Keratinocyte (primary cell): ENCODE measurements at regions not wholly inside any gene's neighbourhood (a gene's known extent, or its start where the extent isn't known, plus 50 kb on each side); places are given as distances from the start of the nearest gene placed in this dataset.

Experiments
- DNase-seq: peaks from one replicate; pipeline ENCODE4 v3.0.0-alpha.2; 2011; ENCODE audit warnings: low read depth, missing footprints, low spot score
- FAIRE-seq: peaks from 2 replicates; lab custom pipeline; 2011; peaks lifted over from hg19 to GRCh38; lab: Jason Lieb, UNC
- H2AFZ ChIP-seq: 2 replicates; pipeline ENCODE4 v1.6.0; 2012; ENCODE audit warnings: low read length, control low read depth, inconsistent platforms; ENCODE audit not compliant: control insufficient read depth
- H3K27ac ChIP-seq: 2 replicates; pipeline ENCODE4 v1.5.1; 2011; ENCODE audit warnings: low read length; ENCODE audit not compliant: control insufficient read depth, insufficient read depth
- H3K27me3 ChIP-seq: 3 replicates; pipeline ENCODE4 v1.6.0; 2011; ENCODE audit warnings: low read length; ENCODE audit not compliant: control insufficient read depth, insufficient read depth; ENCODE audit errors: extremely low read depth
- H3K36me3 ChIP-seq, 2 experiments: 2 replicates in 1 of 2; 3 replicates in 1 of 2; pipeline ENCODE4 v1.5.1; 2011; ENCODE audit warnings: low read length in 2 of 2, mild to moderate bottlenecking in 1 of 2; ENCODE audit not compliant: control insufficient read depth in 2 of 2, insufficient read depth in 2 of 2; ENCODE audit errors: extremely low read depth in 1 of 2
- H3K4me1 ChIP-seq: 3 replicates; pipeline ENCODE4 v1.5.1; 2011; ENCODE audit warnings: low read length; ENCODE audit not compliant: control insufficient read depth, insufficient read depth; ENCODE audit errors: extremely low read depth
- H3K4me2 ChIP-seq: 3 replicates; pipeline ENCODE4 v1.6.0; 2011; ENCODE audit warnings: low read depth, low read length; ENCODE audit not compliant: control insufficient read depth, insufficient read depth; ENCODE audit errors: extremely low read depth
- H3K4me3 ChIP-seq, 3 experiments: fragments of 200-600 bp in 1 of 3; sonication (generic) in 1 of 3; 2 replicates in 2 of 3; 3 replicates in 1 of 3; pipeline ENCODE4 v1.5.1; 2011 to 2016; ENCODE audit warnings: low read length in 3 of 3, mild to moderate bottlenecking in 3 of 3, control low read depth in 2 of 3, inconsistent platforms in 1 of 3, low read depth in 1 of 3, mixed read lengths in 1 of 3, mixed run types in 1 of 3, moderate library complexity in 1 of 3; ENCODE audit not compliant: control insufficient read depth in 2 of 3, insufficient read depth in 2 of 3; ENCODE audit errors: extremely low read depth in 1 of 3
- H3K79me2 ChIP-seq: 2 replicates; pipeline ENCODE4 v1.6.0; 2012; ENCODE audit warnings: low read length; ENCODE audit not compliant: control insufficient read depth, insufficient read depth
- H3K9ac ChIP-seq: 3 replicates; pipeline ENCODE4 v1.6.0; 2011; ENCODE audit warnings: low read length; ENCODE audit not compliant: control insufficient read depth, insufficient read depth; ENCODE audit errors: extremely low read depth
- H3K9me1 ChIP-seq: 3 replicates; pipeline ENCODE4 v1.6.0; 2011; ENCODE audit warnings: low read length; ENCODE audit not compliant: control insufficient read depth, insufficient read depth; ENCODE audit errors: extremely low read depth
- H3K9me3 ChIP-seq: 2 replicates; pipeline ENCODE4 v1.5.1; 2012; ENCODE audit warnings: low read depth, low read length; ENCODE audit not compliant: control insufficient read depth
- H4K20me1 ChIP-seq: 3 replicates; pipeline ENCODE4 v1.6.0; 2011; ENCODE audit warnings: low read length; ENCODE audit not compliant: control insufficient read depth, insufficient read depth; ENCODE audit errors: extremely low read depth
- EZH2 ChIP-seq: IDR thresholded peaks from one replicate; pipeline ENCODE4 v1.6.1; 2012; ENCODE audit warnings: inconsistent platforms, mild to moderate bottlenecking, low read length, moderate library complexity
- dilution Hi-C: fragments of 300-500 bp; cut with MboI; formaldehyde crosslinking; loops from one replicate; pipeline ENCODE4 v1.7.0; 2020; ENCODE audit warnings: low sequenced_read_pairs; ENCODE audit not compliant: extremely low pct_ligation_motif_present
- TF ChIP-seq, protein P1 (sequence below), 3 experiments: IDR thresholded peaks in 1 of 3; conservative IDR thresholded peaks in 1 of 3; optimal IDR thresholded peaks in 1 of 3; 2 replicates in 2 of 3; 3 replicates in 1 of 3; pipeline versions ENCODE3 to v1.5.1; 2011; ENCODE audit warnings: low read length in 3 of 3, mild to moderate bottlenecking in 3 of 3, moderate library complexity in 2 of 3, control low read depth in 1 of 3, inconsistent platforms in 1 of 3; ENCODE audit not compliant: insufficient read depth in 2 of 3; ENCODE audit errors: extremely low read depth in 1 of 3

GRCh38 chr16:87085441-87085840, 231.8 kb downstream of the C16orf95 start:
- H3K36me3 ChIP-seq = no peaks in the 10 kb centered on the region
- H3K4me1 ChIP-seq = no peaks in the 10 kb centered on the region
- no peak overlapping the region for H3K4me3 ChIP-seq
- no peak for TF ChIP-seq EZH2
- TF ChIP-seq, protein P1, sequence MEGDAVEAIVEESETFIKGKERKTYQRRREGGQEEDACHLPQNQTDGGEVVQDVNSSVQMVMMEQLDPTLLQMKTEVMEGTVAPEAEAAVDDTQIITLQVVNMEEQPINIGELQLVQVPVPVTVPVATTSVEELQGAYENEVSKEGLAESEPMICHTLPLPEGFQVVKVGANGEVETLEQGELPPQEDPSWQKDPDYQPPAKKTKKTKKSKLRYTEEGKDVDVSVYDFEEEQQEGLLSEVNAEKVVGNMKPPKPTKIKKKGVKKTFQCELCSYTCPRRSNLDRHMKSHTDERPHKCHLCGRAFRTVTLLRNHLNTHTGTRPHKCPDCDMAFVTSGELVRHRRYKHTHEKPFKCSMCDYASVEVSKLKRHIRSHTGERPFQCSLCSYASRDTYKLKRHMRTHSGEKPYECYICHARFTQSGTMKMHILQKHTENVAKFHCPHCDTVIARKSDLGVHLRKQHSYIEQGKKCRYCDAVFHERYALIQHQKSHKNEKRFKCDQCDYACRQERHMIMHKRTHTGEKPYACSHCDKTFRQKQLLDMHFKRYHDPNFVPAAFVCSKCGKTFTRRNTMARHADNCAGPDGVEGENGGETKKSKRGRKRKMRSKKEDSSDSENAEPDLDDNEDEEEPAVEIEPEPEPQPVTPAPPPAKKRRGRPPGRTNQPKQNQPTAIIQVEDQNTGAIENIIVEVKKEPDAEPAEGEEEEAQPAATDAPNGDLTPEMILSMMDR (optimal IDR thresholded peaks at IDR 0.05 in 1 of 3, IDR thresholded peaks at IDR 0.05 in 1 of 3, conservative IDR thresholded peaks at IDR 0.05 in 1 of 3; ENCODE audit: extremely low read depth in 1 of 3, insufficient read depth in 2 of 3, low read length in 3 of 3) = no peak
- H3K9me1 ChIP-seq = no peaks in the 10 kb centered on the region
- DNase-seq (no peak), FAIRE-seq (no peak)
- H3K4me2 ChIP-seq = no peak overlapping the region
- H3K9ac ChIP-seq = no peak overlapping the region
- dilution Hi-C loops = no loop called here
- H3K79me2 ChIP-seq = no peaks in the 10 kb centered on the region
- H4K20me1 ChIP-seq = no peaks in the 10 kb centered on the region
- no peak overlapping the region for H2AFZ ChIP-seq
- H3K9me3 ChIP-seq = peaks cover 2% of the 10 kb centered on the region
- no peak overlapping the region for H3K27ac ChIP-seq
- no peaks in the 10 kb centered on the region for H3K27me3 ChIP-seq

- H3K9me1 ChIP-seq = no peaks in the 10 kb centered on the region
- FAIRE-seq = no peak
- H3K9me3 ChIP-seq = no peaks in the 10 kb centered on the region
- no peak for DNase-seq
- H2AFZ ChIP-seq = no peak overlapping the region
- no peak overlapping the region for H3K27ac ChIP-seq
- no peak overlapping the region for H3K9ac ChIP-seq
- no peak overlapping the region for H3K4me2 ChIP-seq
- no peaks in the 10 kb centered on the region for H4K20me1 ChIP-seq
- dilution Hi-C loops = no loop called here
- H3K36me3 ChIP-seq = no peaks in the 10 kb centered on the region
- TF ChIP-seq, protein P1 (optimal IDR thresholded peaks at IDR 0.05 in 1 of 3, IDR thresholded peaks at IDR 0.05 in 1 of 3, conservative IDR thresholded peaks at IDR 0.05 in 1 of 3; ENCODE audit: extremely low read depth in 1 of 3, insufficient read depth in 2 of 3, low read length in 3 of 3) = no peak
- TF ChIP-seq EZH2 = no peak
- no peaks in the 10 kb centered on the region for H3K27me3 ChIP-seq
- no peaks in the 10 kb centered on the region for H3K4me1 ChIP-seq
- H3K4me3 ChIP-seq = no peak overlapping the region
- no peaks in the 10 kb centered on the region for H3K79me2 ChIP-seq
These were observed 231.0 kb downstream of the C16orf95 start for GRCh38 chr16:87086156-87086555.
